ENCODE measurements at regions not wholly inside any gene's neighbourhood (a gene's known extent, or its start where the extent isn't known, plus 50 kb on each side); places are given as distances from the start of the nearest gene placed in this dataset.

- Histone ChIP-seq H3K27me3 (no peaks in the 10 kb centered on the region), H3K4me1 (replicated peaks in 1 of 2) (no peaks in the 10 kb centered on the region), H3K4me3 (no peak overlapping the region), H3K27ac (no peak overlapping the region), H3K36me3 (replicated peaks in 1 of 2) (no peaks in the 10 kb centered on the region), H3K9me3 (replicated peaks in 1 of 3) (peaks cover 0 to 6% (median 0%) of the 10 kb centered on the region in 3 donors)
- 65 to 76% (median 68%) methylated on average over 3 of the region's 3 CpGs for WGBS, 4 donors
- no peak for TF ChIP-seq CTCF (IDR thresholded peaks at IDR 0.05)
- intact Hi-C loops (cut with DNase I): no loop called here
- no peak for DNase-seq
Observed at GRCh38 chr2:103875531-103875930, 978.4 kb upstream of the POU3F3 start.

DNA sequence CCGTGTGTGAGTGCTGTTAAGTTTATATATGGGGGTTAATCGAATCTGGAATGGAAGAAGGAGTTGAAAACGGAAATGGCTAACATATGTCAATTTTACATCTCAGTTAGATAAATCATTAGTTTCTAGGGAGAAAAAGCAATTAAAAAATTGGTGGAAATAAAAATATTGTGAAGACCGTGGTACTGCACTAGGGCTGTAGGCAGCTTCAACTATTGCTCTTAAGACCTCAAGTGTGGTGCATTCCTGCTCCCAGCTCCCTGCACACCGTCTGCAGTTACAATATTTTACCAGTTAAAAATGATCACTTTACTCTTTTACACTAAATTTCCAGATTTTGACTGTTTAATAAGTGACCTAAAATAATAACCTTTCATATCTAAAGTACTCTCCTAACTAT is 977.3 kb upstream of the POU3F3 start:
- no peaks in the 10 kb centered on the region for H3K4me1 ChIP-seq (replicated peaks in 1 of 2)
- no peaks in the 10 kb centered on the region for H3K36me3 ChIP-seq (replicated peaks in 1 of 2)
- intact Hi-C loops (cut with DNase I): no loop called here
- no peak overlapping the region for H3K27ac ChIP-seq
- DNase-seq: no peak
- 62 to 70% (median 68%) methylated on average over 5 of the region's 5 CpGs for WGBS, 4 donors
- peaks cover 0 to 6% (median 0%) of the 10 kb centered on the region in 3 donors for H3K9me3 ChIP-seq (replicated peaks in 1 of 3)
- no peaks in the 10 kb centered on the region for H3K27me3 ChIP-seq
- no peak for TF ChIP-seq CTCF (IDR thresholded peaks at IDR 0.05)
- TF ChIP-seq POLR2A (IDR thresholded peaks at IDR 0.05): no peak
- H3K4me3 ChIP-seq: no peak overlapping the region

DNA sequence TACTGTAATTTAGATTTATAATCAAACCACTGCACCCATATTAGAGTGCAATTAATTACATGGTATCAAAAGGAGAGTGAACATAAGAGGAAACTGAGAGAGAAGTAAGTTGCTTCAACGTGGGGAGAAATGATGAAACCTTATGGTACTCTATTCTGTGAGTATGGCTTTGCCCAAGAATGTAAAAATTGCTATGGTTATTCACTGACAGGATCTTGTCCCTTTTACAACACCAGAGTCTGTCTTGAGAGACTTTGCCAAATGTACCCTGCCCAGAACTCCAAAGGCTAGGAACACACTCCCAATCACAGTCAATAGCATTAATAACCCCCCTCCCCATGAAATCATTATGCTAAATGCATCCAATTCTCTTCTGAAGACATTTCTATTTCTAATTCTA is 974.8 kb upstream of the POU3F3 start:
- Histone ChIP-seq H3K4me1 (replicated peaks in 1 of 2) (no peaks in the 10 kb centered on the region), H3K27me3 (no peaks in the 10 kb centered on the region), H3K36me3 (replicated peaks in 1 of 2) (no peaks in the 10 kb centered on the region), H3K27ac (no peak overlapping the region), H3K4me3 (no peak overlapping the region), H3K9me3 (replicated peaks in 1 of 3) (peaks cover 0 to 6% (median 0%) of the 10 kb centered on the region in 3 donors)
- TF ChIP-seq POLR2A (IDR thresholded peaks at IDR 0.05) (no peak), CTCF (IDR thresholded peaks at IDR 0.05) (no peak)
- no peak for DNase-seq
- 60 to 74% (median 64%) methylated on average over 1 of the region's 1 CpG for WGBS, 4 donors
- intact Hi-C loops (cut with DNase I): no loop called here

GRCh38 chr2:103880081-103880834 is 973.7 kb upstream of the POU3F3 start:
- Histone ChIP-seq H3K9me3 (replicated peaks in 1 of 3) (peaks cover 0 to 6% (median 0%) of the 10 kb centered on the region in 3 donors), H3K27me3 (no peaks in the 10 kb centered on the region), H3K36me3 (replicated peaks in 1 of 2) (no peaks in the 10 kb centered on the region), H3K4me3 (no peak overlapping the region), H3K27ac (no peak overlapping the region), H3K4me1 (replicated peaks in 1 of 2) (no peaks in the 10 kb centered on the region)
- WGBS, 4 donors: 61 to 72% (median 62%) methylated on average over 4 of the region's 4 CpGs
- DNase-seq: no peak
- intact Hi-C loops (cut with DNase I): no loop called here
- TF ChIP-seq POLR2A (IDR thresholded peaks at IDR 0.05): no peak
- TF ChIP-seq CTCF (IDR thresholded peaks at IDR 0.05): no peak
